IMR-90 (cell line): ENCODE measurements at regions not wholly inside any gene's neighbourhood (a gene's known extent, or its start where the extent isn't known, plus 50 kb on each side); places are given as distances from the start of the nearest gene placed in this dataset.

Experiments
- ATAC-seq: fragments of 200-7000 bp; cut with Tn5 transposase; 2 replicates; pipeline ENCODE4 v1.9.1; 2020; ENCODE audit warnings: low read depth, mild to moderate bottlenecking, moderate library complexity
- BruUV-seq: library from RNA; stranded (reverse); fragments of 400-500 nt; replicated peaks from 2 replicates; lab custom pipeline; 2021; lab: Mats Ljungman, UMichigan
- CTCF ChIA-PET: fragments of 300-600 bp; formaldehyde crosslinking; extraction: SDS; loops from one replicate; lab custom pipeline; 2021; ENCODE audit warnings: antibody characterized with exemption; lab: Yijun Ruan, JAX
- POLR2A ChIA-PET: fragments of 300-600 bp; sonication (Branson Sonifier 250); formaldehyde crosslinking; loops from one replicate; lab custom pipeline; 2022; ENCODE audit warnings: antibody characterized with exemption; ENCODE audit not compliant: unreplicated experiment; lab: Charles Lee
- DNase-seq: peaks from one replicate; pipeline ENCODE4 v3.0.0; 2013
- H2AFZ ChIP-seq: replicated peaks from 2 replicates; pipeline ENCODE3; 2013; ENCODE audit warnings: low read length, mild to moderate bottlenecking; ENCODE audit not compliant: poor library complexity
- H2AK5ac ChIP-seq: 2 replicates; pipeline ENCODE4 v1.6.1; 2013; ENCODE audit warnings: low read depth, low read length, inconsistent platforms
- H2AK9ac ChIP-seq: replicated peaks from 2 replicates; pipeline ENCODE3; 2013; ENCODE audit warnings: mild to moderate bottlenecking, low read depth, low read length, moderate library complexity; ENCODE audit not compliant: poor library complexity
- H2BK120ac ChIP-seq: 2 replicates; pipeline ENCODE4 v1.6.1; 2013; ENCODE audit warnings: low read depth, low read length, inconsistent platforms
- H2BK15ac ChIP-seq: 3 replicates; pipeline ENCODE4 v1.6.1; 2013; ENCODE audit warnings: low read depth, low read length, inconsistent platforms
- H2BK20ac ChIP-seq: 2 replicates; pipeline ENCODE4 v1.6.1; 2013; ENCODE audit warnings: low read depth, mild to moderate bottlenecking, inconsistent platforms, low read length, moderate library complexity
- H2BK5ac ChIP-seq: 2 replicates; pipeline ENCODE4 v1.6.1; 2013; ENCODE audit warnings: mild to moderate bottlenecking, low read depth, low read length, inconsistent platforms; ENCODE audit not compliant: poor library complexity, severe bottlenecking
- H3K14ac ChIP-seq: replicated peaks from 2 replicates; pipeline ENCODE4 v1.6.1; 2013; ENCODE audit warnings: low read depth, low read length, inconsistent platforms
- H3K18ac ChIP-seq: 2 replicates; pipeline ENCODE4 v1.6.1; 2013; ENCODE audit warnings: low read depth, low read length, control low read depth
- H3K23ac ChIP-seq: 2 replicates; pipeline ENCODE4 v1.6.1; 2013; ENCODE audit warnings: low read depth, low read length, inconsistent platforms
- H3K27ac ChIP-seq: 2 replicates; pipeline ENCODE4 v1.5.1; 2013; ENCODE audit warnings: mild to moderate bottlenecking, control low read depth, low read length; ENCODE audit not compliant: insufficient read depth
- H3K27me3 ChIP-seq: 2 replicates; pipeline ENCODE4 v1.6.1; 2013; ENCODE audit warnings: low read length; ENCODE audit not compliant: control insufficient read depth, insufficient read depth
- H3K36me3 ChIP-seq: 2 replicates; pipeline ENCODE4 v1.6.1; 2013; ENCODE audit warnings: low read length, mixed read lengths; ENCODE audit not compliant: control insufficient read depth, insufficient read depth
- H3K4ac ChIP-seq: 2 replicates; pipeline ENCODE4 v1.6.1; 2013; ENCODE audit warnings: low read depth, low read length, inconsistent platforms
- H3K4me1 ChIP-seq: 2 replicates; pipeline ENCODE4 v1.6.1; 2013; ENCODE audit warnings: low read length, mixed read lengths; ENCODE audit not compliant: control insufficient read depth, insufficient read depth
- H3K4me2 ChIP-seq: 2 replicates; pipeline ENCODE4 v1.6.1; 2013; ENCODE audit warnings: low read depth, mild to moderate bottlenecking, control low read depth, low read length, moderate library complexity
- H3K4me3 ChIP-seq: 2 replicates; pipeline ENCODE4 v1.5.1; 2013; ENCODE audit warnings: low read depth, mild to moderate bottlenecking, control low read depth, low read length, moderate library complexity; ENCODE audit not compliant: insufficient read depth
- H3K56ac ChIP-seq: 2 replicates; pipeline ENCODE4 v1.6.1; 2013; ENCODE audit warnings: low read length, inconsistent platforms; ENCODE audit not compliant: insufficient read depth; ENCODE audit errors: extremely low read depth
- H3K79me1 ChIP-seq, 2 experiments: 2 replicates each; pipeline ENCODE4 v1.6.1; 2013; ENCODE audit warnings: low read length in 2 of 2, inconsistent platforms in 1 of 2, low read depth in 1 of 2
- H3K9ac ChIP-seq: 2 replicates; pipeline ENCODE4 v1.6.1; 2013; ENCODE audit warnings: low read depth, low read length, control low read depth
- H3K9me1 ChIP-seq: 2 replicates; pipeline ENCODE4 v1.6.1; 2013; ENCODE audit warnings: low read length, inconsistent platforms; ENCODE audit not compliant: insufficient read depth
- H3K9me3 ChIP-seq: 2 replicates; pipeline ENCODE4 v1.6.1; 2013; ENCODE audit warnings: low read length; ENCODE audit not compliant: control insufficient read depth, insufficient read depth
- H4K20me1 ChIP-seq: 2 replicates; pipeline ENCODE4 v1.6.1; 2013; ENCODE audit warnings: low read length, inconsistent platforms; ENCODE audit not compliant: insufficient read depth
- H4K5ac ChIP-seq: 2 replicates; pipeline ENCODE4 v1.6.1; 2013; ENCODE audit warnings: mild to moderate bottlenecking, low read depth, low read length, control low read depth
- H4K8ac ChIP-seq, 2 experiments: 2 replicates each; pipeline ENCODE4 v1.6.1; 2013; ENCODE audit warnings: low read depth in 2 of 2, low read length in 2 of 2, control low read depth in 1 of 2, inconsistent platforms in 1 of 2
- H4K91ac ChIP-seq: 2 replicates; pipeline ENCODE4 v1.6.1; 2013; ENCODE audit warnings: low read depth, low read length, inconsistent platforms; ENCODE audit not compliant: insufficient read depth
- CEBPB ChIP-seq: IDR thresholded peaks from 2 replicates; pipeline ENCODE4 v1.6.1; 2012; ENCODE audit warnings: low read depth, low read length, improper control_type of control experiment
- CHD1 ChIP-seq: IDR thresholded peaks from 2 replicates; pipeline ENCODE4 v1.6.1; 2012; ENCODE audit warnings: low read depth, low read length, improper control_type of control experiment
- MAFK ChIP-seq: IDR thresholded peaks from 2 replicates; pipeline ENCODE4 v1.6.1; 2012; ENCODE audit warnings: low read depth, low read length, improper control_type of control experiment
- MAZ ChIP-seq: IDR thresholded peaks from 2 replicates; pipeline ENCODE4 v1.6.1; 2012; ENCODE audit warnings: low read depth, mild to moderate bottlenecking, low read length, improper control_type of control experiment, moderate library complexity, borderline replicate concordance
- NFE2L2 ChIP-seq: fragments of 150-350 bp; IDR thresholded peaks from 2 replicates; pipeline ENCODE4 v1.6.1; 2016; ENCODE audit warnings: low read depth, mild to moderate bottlenecking, low read length
- POLR2A ChIP-seq: IDR thresholded peaks from 2 replicates; pipeline ENCODE4 v1.6.1; 2012; ENCODE audit warnings: mild to moderate bottlenecking, low read depth, low read length
- RAD21 ChIP-seq: IDR thresholded peaks from 2 replicates; pipeline ENCODE4 v1.6.1; 2012; ENCODE audit warnings: low read length, improper control_type of control experiment
- RCOR1 ChIP-seq: IDR thresholded peaks from 2 replicates; pipeline ENCODE4 v1.6.1; 2012; ENCODE audit warnings: mild to moderate bottlenecking, low read length, improper control_type of control experiment; ENCODE audit not compliant: insufficient replicate concordance
- RFX5 ChIP-seq: IDR thresholded peaks from 2 replicates; pipeline ENCODE4 v1.8.0; 2012; ENCODE audit warnings: low read depth, mild to moderate bottlenecking, low read length, moderate library complexity
- SMC3 ChIP-seq: fragments of 150-350 bp; IDR thresholded peaks from 2 replicates; pipeline ENCODE4 v1.6.1; 2016; ENCODE audit warnings: low read depth, mild to moderate bottlenecking, antibody characterized with exemption, low read length, moderate library complexity
- WGBS, 2 experiments: methylation state at CpG; one replicate each; pipeline versions ENCODE4 v1.1.5 to v1.1.7; 2013; ENCODE audit warnings: missing lambda C conversion rate in 2 of 2; ENCODE audit not compliant: insufficient read length in 1 of 2; ENCODE audit errors: extremely low coverage in 2 of 2; 5-methylcytosine and 5-hydroxymethylcytosine counted together
- dilution Hi-C: fragments of 300-500 bp; cut with HindIII; formaldehyde crosslinking; loops from one replicate; pipeline ENCODE4 v1.14.3; 2018; ENCODE audit warnings: low sequenced_read_pairs; ENCODE audit not compliant: unreplicated experiment
- in situ Hi-C: fragments of 300-500 bp; cut with MboI; formaldehyde crosslinking; loops from 3 replicates; pipeline ENCODE4 v1.14.3; 2019; ENCODE audit warnings: low sequenced_read_pairs, inconsistent platforms, mixed read lengths
- intact Hi-C: fragments of 100-400 bp; cut with micrococcal nuclease; formaldehyde crosslinking; loops from 2 replicates; pipeline ENCODE4 v1.10.0; 2022
- TF ChIP-seq, protein P1 (sequence below): conservative IDR thresholded peaks from 2 replicates; pipeline ENCODE4 v1.5.1; 2012; ENCODE audit warnings: mild to moderate bottlenecking, low read depth, low read length, improper control_type of control experiment
- TF ChIP-seq, protein P2 (sequence below): fragments of 150-350 bp; IDR thresholded peaks from 2 replicates; pipeline ENCODE4 v1.6.1; 2016; ENCODE audit warnings: low read depth, mild to moderate bottlenecking, low read length, moderate library complexity, borderline replicate concordance

GRCh38 chr5:23027331-23027730 lies 174.2 kb upstream of the CDH12 start:
- H4K91ac ChIP-seq: no peak overlapping the region
- H3K56ac ChIP-seq: no peak overlapping the region
- no peaks in the 10 kb centered on the region for H3K27me3 ChIP-seq
- H3K4ac ChIP-seq: no peak overlapping the region
- intact Hi-C loops: no loop called here
- no peak overlapping the region for H2BK15ac ChIP-seq
- DNase-seq: no peak
- WGBS, 2 experiments: no CpG with 5 or more reads among the region's 2 CpGs
- no peaks in the 10 kb centered on the region for H3K79me1 ChIP-seq
- no peak overlapping the region for H2BK120ac ChIP-seq
- no peak overlapping the region for H2AK5ac ChIP-seq
- in situ Hi-C loops: no loop called here
- TF ChIP-seq MAFK (no peak), POLR2A (no peak), RAD21 (no peak), CHD1 (no peak), RCOR1 (no peak), RFX5 (no peak), SMC3 (no peak), CEBPB (no peak), MAZ (no peak), NFE2L2 (no peak)
- TF ChIP-seq, protein P1, sequence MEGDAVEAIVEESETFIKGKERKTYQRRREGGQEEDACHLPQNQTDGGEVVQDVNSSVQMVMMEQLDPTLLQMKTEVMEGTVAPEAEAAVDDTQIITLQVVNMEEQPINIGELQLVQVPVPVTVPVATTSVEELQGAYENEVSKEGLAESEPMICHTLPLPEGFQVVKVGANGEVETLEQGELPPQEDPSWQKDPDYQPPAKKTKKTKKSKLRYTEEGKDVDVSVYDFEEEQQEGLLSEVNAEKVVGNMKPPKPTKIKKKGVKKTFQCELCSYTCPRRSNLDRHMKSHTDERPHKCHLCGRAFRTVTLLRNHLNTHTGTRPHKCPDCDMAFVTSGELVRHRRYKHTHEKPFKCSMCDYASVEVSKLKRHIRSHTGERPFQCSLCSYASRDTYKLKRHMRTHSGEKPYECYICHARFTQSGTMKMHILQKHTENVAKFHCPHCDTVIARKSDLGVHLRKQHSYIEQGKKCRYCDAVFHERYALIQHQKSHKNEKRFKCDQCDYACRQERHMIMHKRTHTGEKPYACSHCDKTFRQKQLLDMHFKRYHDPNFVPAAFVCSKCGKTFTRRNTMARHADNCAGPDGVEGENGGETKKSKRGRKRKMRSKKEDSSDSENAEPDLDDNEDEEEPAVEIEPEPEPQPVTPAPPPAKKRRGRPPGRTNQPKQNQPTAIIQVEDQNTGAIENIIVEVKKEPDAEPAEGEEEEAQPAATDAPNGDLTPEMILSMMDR: no peak
- TF ChIP-seq, protein P2, sequence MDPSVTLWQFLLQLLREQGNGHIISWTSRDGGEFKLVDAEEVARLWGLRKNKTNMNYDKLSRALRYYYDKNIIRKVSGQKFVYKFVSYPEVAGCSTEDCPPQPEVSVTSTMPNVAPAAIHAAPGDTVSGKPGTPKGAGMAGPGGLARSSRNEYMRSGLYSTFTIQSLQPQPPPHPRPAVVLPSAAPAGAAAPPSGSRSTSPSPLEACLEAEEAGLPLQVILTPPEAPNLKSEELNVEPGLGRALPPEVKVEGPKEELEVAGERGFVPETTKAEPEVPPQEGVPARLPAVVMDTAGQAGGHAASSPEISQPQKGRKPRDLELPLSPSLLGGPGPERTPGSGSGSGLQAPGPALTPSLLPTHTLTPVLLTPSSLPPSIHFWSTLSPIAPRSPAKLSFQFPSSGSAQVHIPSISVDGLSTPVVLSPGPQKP: no peak
- no peak overlapping the region for H3K23ac ChIP-seq
- no peak overlapping the region for H2AFZ ChIP-seq
- no peak overlapping the region for H3K14ac ChIP-seq
- no peak overlapping the region for H3K9ac ChIP-seq
- CTCF ChIA-PET: no interaction called here
- H3K4me3 ChIP-seq: no peak overlapping the region
- no peak overlapping the region for H4K5ac ChIP-seq
- no peak overlapping the region for H3K4me2 ChIP-seq
- no peak overlapping the region for H3K27ac ChIP-seq
- H2AK9ac ChIP-seq: no peak overlapping the region
- no TSS peak for BruUV-seq
- no peak overlapping the region for H3K18ac ChIP-seq
- H2BK5ac ChIP-seq: no peak overlapping the region
- H3K9me1 ChIP-seq: no peaks in the 10 kb centered on the region
- POLR2A ChIA-PET: no interaction called here
- no peak overlapping the region for H2BK20ac ChIP-seq
- peaks cover 1% of the 10 kb centered on the region; the same call in 1 of the 2 replicates for H3K9me3 ChIP-seq
- no peaks in the 10 kb centered on the region for H3K36me3 ChIP-seq
- dilution Hi-C loops: no loop called here
- H3K4me1 ChIP-seq: no peaks in the 10 kb centered on the region
- ATAC-seq: no peak
- no peaks in the 10 kb centered on the region for H4K20me1 ChIP-seq
- H4K8ac ChIP-seq: no peak overlapping the region
